ENCODE measurements at regions not wholly inside any gene's neighbourhood (a gene's known extent, or its start where the extent isn't known, plus 50 kb on each side); places are given as distances from the start of the nearest gene placed in this dataset.

DNA sequence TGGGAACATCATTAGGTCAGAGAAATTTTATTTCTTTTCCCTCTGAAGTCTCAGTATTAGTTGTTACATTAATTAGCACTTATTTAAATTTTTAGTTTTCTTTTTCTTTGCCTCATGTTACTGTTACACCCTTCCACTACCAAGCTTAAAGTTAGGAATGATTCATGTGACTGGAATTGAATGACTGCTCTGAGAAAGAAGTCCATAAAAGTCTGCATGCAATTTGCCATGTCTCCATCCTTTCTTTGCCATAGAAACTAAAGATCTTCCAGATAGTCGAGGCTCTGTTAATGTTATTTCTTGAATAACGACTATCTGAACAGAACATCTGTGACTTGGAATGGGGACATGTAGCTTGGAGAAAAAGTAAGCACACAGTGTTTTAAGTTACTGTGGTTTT, 1269.8 kb upstream of the PIK3C3 start:
- H3K9me3 ChIP-seq (ENCODE audit: control extremely low read depth in 1 of 5, control insufficient read depth in 4 of 5, insufficient read depth in 2 of 5, low read depth in 1 of 5, low read length in 4 of 5) = no peaks in the 10 kb centered on the region
- no peaks in the 10 kb centered on the region for H3K36me3 ChIP-seq (ENCODE audit: control insufficient read depth in 4 of 4, insufficient read depth in 4 of 4, low read length in 3 of 4)
- no peak for DNase-seq
- H3K27ac ChIP-seq (ENCODE audit: insufficient read depth in 1 of 2, low read depth in 1 of 2, low read length in 2 of 2, poor library complexity in 1 of 2, severe bottlenecking in 2 of 2) = no peak overlapping the region
- WGBS (ENCODE audit: insufficient coverage) = no CpG with 5 or more reads among the region's 2 CpGs
- ChIA-PET POLR2A (no interaction called here), CTCF (no interaction called here)
- no peak overlapping the region for H3K4me3 ChIP-seq (ENCODE audit: control insufficient read depth in 1 of 7, extremely low read depth in 1 of 7, insufficient read depth in 4 of 7, low read depth in 2 of 7, low read length in 6 of 7)
- H3K4me1 ChIP-seq (ENCODE audit: control extremely low read depth in 1 of 4, control insufficient read depth in 4 of 4, insufficient read depth in 4 of 4, low read length in 3 of 4) = no peaks in the 10 kb centered on the region
- H3K27me3 ChIP-seq (replicated peaks in 2 of 5; ENCODE audit: control insufficient read depth in 4 of 5, insufficient read depth in 5 of 5, low read length in 4 of 5) = no peaks in the 10 kb centered on the region

DNA sequence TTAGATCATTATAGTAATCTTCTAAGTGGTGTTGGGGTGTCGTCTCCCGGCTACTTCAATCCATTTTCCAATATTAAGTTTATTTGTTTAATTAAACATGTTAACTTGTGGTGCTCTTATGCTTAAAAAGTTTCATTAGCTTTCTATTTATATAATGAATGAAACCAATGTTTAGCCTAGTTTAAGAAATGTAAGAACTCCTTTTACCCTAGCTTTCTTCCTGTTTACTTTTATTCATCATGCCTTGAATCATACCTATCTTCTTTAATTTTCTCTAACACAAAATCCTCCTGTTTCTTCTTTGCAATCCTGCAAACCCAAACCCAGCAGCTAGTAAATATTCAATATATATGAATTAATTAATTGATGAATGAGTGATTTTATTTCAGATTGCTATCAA, 1276.7 kb upstream of the PIK3C3 start:
- CTCF ChIA-PET = interaction anchor here (0.6 kb wide), 1 partner anchor 1777 kb away, joined by 3 read pairs; no protein-coding TSS in a partner anchor
- H3K4me3 ChIP-seq (ENCODE audit: control insufficient read depth in 1 of 7, extremely low read depth in 1 of 7, insufficient read depth in 4 of 7, low read depth in 2 of 7, low read length in 6 of 7) = no peak overlapping the region
- H3K27ac ChIP-seq (ENCODE audit: insufficient read depth in 1 of 2, low read depth in 1 of 2, low read length in 2 of 2, poor library complexity in 1 of 2, severe bottlenecking in 2 of 2) = no peak overlapping the region
- no peaks in the 10 kb centered on the region for H3K36me3 ChIP-seq (ENCODE audit: control insufficient read depth in 4 of 4, insufficient read depth in 4 of 4, low read length in 3 of 4)
- POLR2A ChIA-PET = no interaction called here
- DNase-seq = no peak
- WGBS (ENCODE audit: insufficient coverage) = no CpG with 5 or more reads among the region's 2 CpGs
- no peaks in the 10 kb centered on the region for H3K27me3 ChIP-seq (replicated peaks in 2 of 5; ENCODE audit: control insufficient read depth in 4 of 5, insufficient read depth in 5 of 5, low read length in 4 of 5)
- H3K9me3 ChIP-seq (ENCODE audit: control extremely low read depth in 1 of 5, control insufficient read depth in 4 of 5, insufficient read depth in 2 of 5, low read depth in 1 of 5, low read length in 4 of 5) = no peaks in the 10 kb centered on the region
- no peaks in the 10 kb centered on the region for H3K4me1 ChIP-seq (ENCODE audit: control extremely low read depth in 1 of 4, control insufficient read depth in 4 of 4, insufficient read depth in 4 of 4, low read length in 3 of 4)

DNA sequence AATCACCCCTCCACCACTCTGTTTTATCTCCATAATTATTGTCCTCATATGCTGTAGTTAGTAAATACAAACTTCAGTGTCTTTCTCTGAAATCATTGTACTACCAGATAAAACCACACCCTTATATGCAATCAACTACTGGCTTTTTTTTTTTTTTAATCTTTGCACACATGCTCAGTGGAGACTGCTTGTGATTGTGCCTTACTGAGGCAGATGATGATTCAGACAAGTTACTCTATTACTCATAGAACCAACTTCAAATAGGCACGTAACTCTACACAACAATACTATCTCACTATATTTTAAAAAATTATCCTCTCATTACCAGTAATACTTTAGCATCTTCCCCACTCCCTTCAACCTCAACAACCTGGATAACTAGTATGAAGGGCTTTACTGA, 1278.4 kb upstream of the PIK3C3 start:
- Histone ChIP-seq H3K4me3 (ENCODE audit: control insufficient read depth in 1 of 7, extremely low read depth in 1 of 7, insufficient read depth in 4 of 7, low read depth in 2 of 7, low read length in 6 of 7) (no peak overlapping the region), H3K4me1 (ENCODE audit: control extremely low read depth in 1 of 4, control insufficient read depth in 4 of 4, insufficient read depth in 4 of 4, low read length in 3 of 4) (no peaks in the 10 kb centered on the region), H3K27me3 (replicated peaks in 2 of 5; ENCODE audit: control insufficient read depth in 4 of 5, insufficient read depth in 5 of 5, low read length in 4 of 5) (no peaks in the 10 kb centered on the region), H3K9me3 (ENCODE audit: control extremely low read depth in 1 of 5, control insufficient read depth in 4 of 5, insufficient read depth in 2 of 5, low read depth in 1 of 5, low read length in 4 of 5) (no peaks in the 10 kb centered on the region), H3K27ac (ENCODE audit: insufficient read depth in 1 of 2, low read depth in 1 of 2, low read length in 2 of 2, poor library complexity in 1 of 2, severe bottlenecking in 2 of 2) (no peak overlapping the region), H3K36me3 (ENCODE audit: control insufficient read depth in 4 of 4, insufficient read depth in 4 of 4, low read length in 3 of 4) (no peaks in the 10 kb centered on the region)
- WGBS (ENCODE audit: insufficient coverage) = no CpG with 5 or more reads among the region's 1 CpG
- ChIA-PET CTCF (no interaction called here), POLR2A (no interaction called here)
- DNase-seq = no peak

DNA sequence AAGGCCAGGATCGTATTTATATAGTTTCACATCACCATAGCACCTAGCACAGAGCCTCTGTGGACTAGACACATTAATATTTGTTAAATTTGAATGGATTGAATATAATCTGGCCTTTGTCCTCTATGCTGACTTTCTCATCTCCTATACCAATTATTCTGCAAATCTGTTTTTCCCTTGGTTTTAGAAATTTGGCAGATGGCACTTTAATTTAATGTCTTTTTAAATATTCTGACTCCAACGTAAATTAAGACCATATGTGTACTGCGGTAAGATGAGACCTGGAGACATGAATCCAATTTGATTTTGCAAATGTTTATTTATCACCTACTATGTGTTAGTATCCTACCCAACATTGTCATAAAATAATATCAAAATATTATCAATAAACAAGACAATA, 1281.9 kb upstream of the PIK3C3 start:
- Histone ChIP-seq H3K27ac (ENCODE audit: insufficient read depth in 1 of 2, low read depth in 1 of 2, low read length in 2 of 2, poor library complexity in 1 of 2, severe bottlenecking in 2 of 2) (no peak overlapping the region), H3K36me3 (ENCODE audit: control insufficient read depth in 4 of 4, insufficient read depth in 4 of 4, low read length in 3 of 4) (no peaks in the 10 kb centered on the region), H3K4me1 (ENCODE audit: control extremely low read depth in 1 of 4, control insufficient read depth in 4 of 4, insufficient read depth in 4 of 4, low read length in 3 of 4) (no peaks in the 10 kb centered on the region), H3K9me3 (ENCODE audit: control extremely low read depth in 1 of 5, control insufficient read depth in 4 of 5, insufficient read depth in 2 of 5, low read depth in 1 of 5, low read length in 4 of 5) (no peaks in the 10 kb centered on the region), H3K27me3 (replicated peaks in 2 of 5; ENCODE audit: control insufficient read depth in 4 of 5, insufficient read depth in 5 of 5, low read length in 4 of 5) (no peaks in the 10 kb centered on the region), H3K4me3 (ENCODE audit: control insufficient read depth in 1 of 7, extremely low read depth in 1 of 7, insufficient read depth in 4 of 7, low read depth in 2 of 7, low read length in 6 of 7) (no peak overlapping the region)
- ChIA-PET POLR2A (no interaction called here), CTCF (no interaction called here)
- DNase-seq = no peak
- WGBS (ENCODE audit: insufficient coverage) = no CpG with 5 or more reads among the region's 3 CpGs

DNA sequence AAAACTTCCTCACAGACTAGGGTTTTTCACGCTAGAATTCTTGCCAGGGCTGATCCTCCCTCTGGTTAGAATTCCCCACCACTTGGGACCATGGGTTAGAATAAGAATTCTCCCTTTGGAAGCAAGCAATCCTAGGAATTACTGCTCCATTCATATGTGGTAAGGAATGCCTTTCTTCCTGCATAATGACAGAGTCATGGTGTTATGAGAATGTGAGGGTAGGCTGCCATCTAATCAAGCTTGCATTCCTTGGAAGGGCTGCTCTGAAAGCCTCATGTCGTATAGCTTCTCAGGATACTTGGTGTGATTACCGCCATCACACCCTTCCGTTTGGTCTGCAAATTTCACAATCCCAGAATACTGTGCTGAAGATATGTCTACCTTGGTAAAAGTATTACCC, 1282.4 kb upstream of the PIK3C3 start:
- no peaks in the 10 kb centered on the region for H3K36me3 ChIP-seq (ENCODE audit: control insufficient read depth in 4 of 4, insufficient read depth in 4 of 4, low read length in 3 of 4)
- 97% methylated on average over 4 of the region's 4 CpGs for WGBS (ENCODE audit: insufficient coverage)
- H3K27me3 ChIP-seq (replicated peaks in 2 of 5; ENCODE audit: control insufficient read depth in 4 of 5, insufficient read depth in 5 of 5, low read length in 4 of 5) = no peaks in the 10 kb centered on the region
- DNase-seq = no peak
- H3K4me1 ChIP-seq (ENCODE audit: control extremely low read depth in 1 of 4, control insufficient read depth in 4 of 4, insufficient read depth in 4 of 4, low read length in 3 of 4) = no peaks in the 10 kb centered on the region
- H3K27ac ChIP-seq (ENCODE audit: insufficient read depth in 1 of 2, low read depth in 1 of 2, low read length in 2 of 2, poor library complexity in 1 of 2, severe bottlenecking in 2 of 2) = no peak overlapping the region
- H3K9me3 ChIP-seq (ENCODE audit: control extremely low read depth in 1 of 5, control insufficient read depth in 4 of 5, insufficient read depth in 2 of 5, low read depth in 1 of 5, low read length in 4 of 5) = no peaks in the 10 kb centered on the region
- POLR2A ChIA-PET = no interaction called here
- no peak overlapping the region for H3K4me3 ChIP-seq (ENCODE audit: control insufficient read depth in 1 of 7, extremely low read depth in 1 of 7, insufficient read depth in 4 of 7, low read depth in 2 of 7, low read length in 6 of 7)
- CTCF ChIA-PET = no interaction called here

DNA sequence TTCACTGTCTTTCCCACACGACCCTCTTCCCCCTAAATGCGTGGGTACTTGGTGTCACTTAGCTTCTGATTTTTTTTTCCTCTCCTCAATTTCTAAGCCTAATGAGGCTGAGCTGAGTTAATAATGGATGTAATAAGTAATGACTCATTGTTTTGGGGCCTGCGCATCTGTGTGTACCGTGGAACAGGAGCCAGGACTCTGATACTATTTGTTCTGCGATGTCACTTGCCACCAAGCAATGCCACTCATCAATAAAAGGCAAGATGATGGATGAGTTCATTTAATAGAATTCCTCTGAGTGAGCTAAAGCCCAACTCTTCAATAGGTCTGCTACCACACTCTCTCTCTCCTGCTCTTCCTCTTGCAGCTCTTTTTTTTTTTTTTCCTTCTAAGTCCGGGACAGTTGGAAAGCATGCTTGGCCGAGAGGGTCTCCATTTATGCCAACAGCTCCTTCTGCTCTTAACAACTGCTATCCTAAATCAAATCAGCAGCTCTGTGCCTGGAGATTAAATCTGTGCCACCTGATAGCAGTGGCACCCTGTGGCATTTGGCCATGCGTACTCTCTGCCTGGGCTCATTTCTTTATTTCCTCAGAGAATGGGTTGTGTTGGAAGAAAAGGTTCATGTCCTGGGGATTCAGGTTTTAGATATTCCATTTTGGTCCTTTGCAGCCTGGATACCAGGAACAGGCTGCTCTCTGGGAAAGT, 1284.2 kb upstream of the PIK3C3 start:
- no peaks in the 10 kb centered on the region for H3K36me3 ChIP-seq (ENCODE audit: control insufficient read depth in 4 of 4, insufficient read depth in 4 of 4, low read length in 3 of 4)
- WGBS (ENCODE audit: insufficient coverage) = 97% methylated on average over 4 of the region's 8 CpGs

DNA sequence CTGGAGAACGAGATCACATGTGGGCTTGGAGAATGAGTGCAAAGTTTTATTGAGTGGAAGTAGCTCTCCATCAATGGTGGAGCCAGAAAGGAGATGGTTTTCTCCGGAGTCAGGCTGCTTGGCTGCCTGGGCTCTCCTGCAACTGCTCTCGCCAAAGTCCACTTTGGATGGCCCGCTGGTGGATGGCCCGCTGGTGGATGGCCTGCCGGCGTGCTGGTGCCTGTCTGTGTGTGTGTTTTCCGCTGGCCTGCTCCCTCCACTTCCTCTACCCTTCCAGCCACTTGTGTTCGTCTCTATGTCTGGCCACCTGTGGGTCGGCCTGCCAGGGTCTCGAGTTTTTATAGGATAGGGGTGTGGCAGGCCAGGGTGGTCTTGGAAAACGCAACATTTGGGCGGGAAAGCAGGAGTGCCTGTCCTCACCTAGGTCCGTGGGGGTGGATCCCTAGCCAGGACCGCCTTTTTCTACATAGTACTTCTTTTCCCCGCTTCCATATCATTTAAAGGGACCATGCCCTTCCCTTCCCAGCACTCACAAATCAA, 1292.1 kb upstream of the PIK3C3 start:
- Histone ChIP-seq H3K4me3 (ENCODE audit: control insufficient read depth in 1 of 7, extremely low read depth in 1 of 7, insufficient read depth in 4 of 7, low read depth in 2 of 7, low read length in 6 of 7) (no peak overlapping the region), H3K27ac (ENCODE audit: insufficient read depth in 1 of 2, low read depth in 1 of 2, low read length in 2 of 2, poor library complexity in 1 of 2, severe bottlenecking in 2 of 2) (no peak overlapping the region), H3K9me3 (ENCODE audit: control extremely low read depth in 1 of 5, control insufficient read depth in 4 of 5, insufficient read depth in 2 of 5, low read depth in 1 of 5, low read length in 4 of 5) (peaks cover 0 to 1% (median 0%) of the 10 kb centered on the region in 5 experiments), H3K36me3 (ENCODE audit: control insufficient read depth in 4 of 4, insufficient read depth in 4 of 4, low read length in 3 of 4) (no peaks in the 10 kb centered on the region), H3K4me1 (ENCODE audit: control extremely low read depth in 1 of 4, control insufficient read depth in 4 of 4, insufficient read depth in 4 of 4, low read length in 3 of 4) (no peaks in the 10 kb centered on the region), H3K27me3 (replicated peaks in 2 of 5; ENCODE audit: control insufficient read depth in 4 of 5, insufficient read depth in 5 of 5, low read length in 4 of 5) (no peaks in the 10 kb centered on the region)
- CTCF ChIA-PET = no interaction called here
- DNase-seq = no peak
- 100% methylated on average over 13 of the region's 16 CpGs for WGBS (ENCODE audit: insufficient coverage)
- POLR2A ChIA-PET = no interaction called here

More for the DNA sequence above, 1284.2 kb upstream of the PIK3C3 start:
- CTCF ChIA-PET = no interaction called here
- Histone ChIP-seq H3K4me1 (ENCODE audit: control extremely low read depth in 1 of 4, control insufficient read depth in 4 of 4, insufficient read depth in 4 of 4, low read length in 3 of 4) (no peaks in the 10 kb centered on the region), H3K27ac (ENCODE audit: insufficient read depth in 1 of 2, low read depth in 1 of 2, low read length in 2 of 2, poor library complexity in 1 of 2, severe bottlenecking in 2 of 2) (no peak overlapping the region), H3K9me3 (ENCODE audit: control extremely low read depth in 1 of 5, control insufficient read depth in 4 of 5, insufficient read depth in 2 of 5, low read depth in 1 of 5, low read length in 4 of 5) (peaks cover 0 to 1% (median 0%) of the 10 kb centered on the region in 5 experiments), H3K27me3 (replicated peaks in 2 of 5; ENCODE audit: control insufficient read depth in 4 of 5, insufficient read depth in 5 of 5, low read length in 4 of 5) (no peaks in the 10 kb centered on the region), H3K4me3 (ENCODE audit: control insufficient read depth in 1 of 7, extremely low read depth in 1 of 7, insufficient read depth in 4 of 7, low read depth in 2 of 7, low read length in 6 of 7) (no peak overlapping the region)
- POLR2A ChIA-PET = no interaction called here
- no peak for DNase-seq
